ENCODE measurements at regions not wholly inside any gene's neighbourhood (a gene's known extent, or its start where the extent isn't known, plus 50 kb on each side); places are given as distances from the start of the nearest gene placed in this dataset.

- DNase-seq = no peak
These were observed 316.6 kb upstream of the ZNF32 start for GRCh38 chr10:43965033-43965917.

GRCh38 chr10:43964486-43964885 is 315.8 kb upstream of the ZNF32 start:
- no peak for DNase-seq

GRCh38 chr10:43963793-43964425 is 315.2 kb upstream of the ZNF32 start:
- DNase-seq = no peak

GRCh38 chr10:43963379-43963778 is 314.7 kb upstream of the ZNF32 start:
- no peak for DNase-seq

- DNase-seq = no peak
These were observed 313.9 kb upstream of the ZNF32 start for GRCh38 chr10:43962346-43963191.

- DNase-seq = no peak
These were observed 313.1 kb upstream of the ZNF32 start for GRCh38 chr10:43961523-43962345.

DNA sequence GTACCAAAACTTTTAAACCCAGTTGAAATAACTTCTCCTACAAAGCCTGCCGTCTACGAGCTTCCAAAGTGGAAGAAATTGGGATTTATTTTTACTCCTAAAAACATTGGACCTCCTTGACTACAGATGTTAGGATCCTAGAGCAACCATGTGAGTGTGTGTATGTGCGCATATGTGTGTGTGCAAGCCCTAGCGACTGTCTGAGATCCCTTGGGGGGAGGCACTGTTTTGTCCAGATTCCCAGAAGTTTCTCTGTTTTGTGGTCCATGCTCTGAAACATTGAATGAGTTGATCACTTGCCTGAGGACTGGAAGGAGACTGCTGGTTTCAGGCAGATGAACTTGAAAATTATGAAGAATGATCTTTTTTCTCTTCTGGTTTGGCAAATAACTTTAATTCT is 312.3 kb upstream of the ZNF32 start:
- DNase-seq = no peak

DNA sequence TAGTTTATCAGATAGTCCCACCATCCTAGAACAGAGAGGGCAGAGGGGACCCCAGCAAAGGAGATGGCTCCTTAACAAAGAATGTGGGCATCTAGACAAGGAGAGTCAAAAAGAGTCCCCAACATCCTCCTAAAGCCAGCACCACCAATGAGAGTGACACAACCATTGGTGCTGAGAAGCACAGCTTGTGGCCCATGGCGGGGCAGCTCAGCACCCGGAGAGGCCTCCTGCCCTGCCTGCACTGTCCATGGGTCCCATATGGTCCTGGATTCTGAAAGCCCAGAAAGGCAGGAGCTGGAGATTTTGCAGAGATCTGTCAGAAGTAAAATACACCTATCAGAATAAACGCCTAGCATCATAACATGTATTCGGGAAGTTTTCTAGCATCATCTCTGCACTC is 311.8 kb upstream of the ZNF32 start:
- no peak for DNase-seq

GRCh38 chr10:43960135-43960415 is 311.4 kb upstream of the ZNF32 start:
- no peak for DNase-seq

DNA sequence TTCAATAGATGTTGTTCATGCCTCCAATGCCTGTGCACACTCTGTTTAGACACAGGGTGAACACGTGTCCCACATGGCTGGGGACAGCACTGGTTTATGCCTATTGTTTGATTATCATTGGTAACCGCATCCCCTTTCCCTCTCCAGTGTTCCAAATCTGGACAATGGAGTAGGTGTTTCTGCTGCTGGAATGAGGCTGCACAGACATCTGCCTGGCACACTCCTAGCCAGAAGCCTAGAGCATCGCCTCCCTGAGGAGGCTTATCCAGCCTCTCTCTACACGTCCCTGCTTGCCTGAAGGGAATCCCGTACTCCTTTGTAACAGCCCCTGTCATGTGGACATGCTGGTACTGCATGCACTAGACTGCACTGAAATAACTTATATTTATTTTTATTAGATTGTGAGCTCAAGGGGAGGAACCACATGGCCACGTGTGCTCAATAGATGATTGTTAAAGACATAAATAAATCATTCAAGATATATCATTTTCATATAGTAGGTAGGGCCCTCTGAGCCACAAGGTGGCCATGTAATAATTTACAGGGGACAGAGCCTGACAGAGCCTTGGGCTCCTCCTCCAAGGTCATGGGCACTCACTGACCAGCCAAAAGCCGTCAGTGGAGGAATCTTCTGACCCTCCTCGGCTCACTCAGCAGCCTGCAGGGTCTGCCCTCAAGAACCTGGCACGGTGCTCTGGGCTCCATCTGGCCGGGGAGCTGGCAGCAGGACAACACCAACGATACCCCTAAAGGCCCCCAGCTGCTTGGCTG is 310.9 kb upstream of the ZNF32 start:
- DNase-seq = no peak

- no peak for DNase-seq
These were observed 310.3 kb upstream of the ZNF32 start for GRCh38 chr10:43958964-43959363.

DNA sequence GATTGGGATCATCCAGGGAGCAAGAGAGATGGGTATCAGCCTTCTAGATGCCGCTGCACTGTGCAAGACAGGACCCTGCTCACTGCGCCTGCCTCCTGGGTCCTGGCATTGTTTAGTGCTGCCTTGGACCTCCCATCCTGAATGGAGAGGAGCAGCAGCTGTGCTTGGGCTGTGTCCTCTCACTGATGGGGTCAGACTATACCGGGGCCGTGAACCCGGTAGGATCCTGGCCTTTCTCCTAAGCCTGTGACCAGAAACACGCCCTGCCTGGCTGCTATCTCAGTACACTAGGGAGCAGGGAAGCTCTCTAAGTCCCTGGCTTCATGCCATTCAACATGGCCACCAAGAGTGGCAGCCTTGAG is 309.4 kb upstream of the ZNF32 start:
- DNase-seq = no peak

GRCh38 chr10:43957267-43958070 is 308.8 kb upstream of the ZNF32 start:
- no peak for DNase-seq

- no peak for DNase-seq
These were observed 307.3 kb upstream of the ZNF32 start for GRCh38 chr10:43955978-43956377.

DNA sequence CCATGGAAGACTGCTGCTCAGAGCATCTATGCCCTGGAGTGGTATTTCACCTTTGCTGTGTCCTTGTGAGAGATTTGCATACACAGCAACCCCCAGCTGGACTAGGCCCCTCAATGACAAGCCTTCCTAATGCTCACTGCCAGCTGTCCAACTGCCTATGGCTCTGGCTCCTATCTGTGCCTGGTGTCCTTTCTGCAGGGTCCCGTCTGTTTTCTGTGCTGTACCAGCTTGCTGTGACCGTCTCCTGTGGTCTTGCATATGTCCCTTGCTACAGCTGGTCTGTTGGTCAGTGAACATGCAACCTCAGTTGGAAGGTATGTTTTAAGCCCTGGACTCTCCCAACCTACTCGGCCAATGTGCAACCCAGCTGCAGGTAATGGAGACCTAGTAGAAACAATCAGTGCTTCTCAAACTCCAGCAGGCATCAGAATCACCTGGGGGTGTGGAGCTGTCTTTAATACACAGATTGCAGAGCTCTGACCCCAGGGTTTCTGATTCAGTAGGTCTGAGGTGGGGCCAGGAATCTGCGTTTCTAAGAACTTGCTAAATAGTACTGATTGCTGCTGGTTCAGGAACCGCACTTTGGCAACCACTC is 306.4 kb upstream of the ZNF32 start:
- no peak for DNase-seq

DNA sequence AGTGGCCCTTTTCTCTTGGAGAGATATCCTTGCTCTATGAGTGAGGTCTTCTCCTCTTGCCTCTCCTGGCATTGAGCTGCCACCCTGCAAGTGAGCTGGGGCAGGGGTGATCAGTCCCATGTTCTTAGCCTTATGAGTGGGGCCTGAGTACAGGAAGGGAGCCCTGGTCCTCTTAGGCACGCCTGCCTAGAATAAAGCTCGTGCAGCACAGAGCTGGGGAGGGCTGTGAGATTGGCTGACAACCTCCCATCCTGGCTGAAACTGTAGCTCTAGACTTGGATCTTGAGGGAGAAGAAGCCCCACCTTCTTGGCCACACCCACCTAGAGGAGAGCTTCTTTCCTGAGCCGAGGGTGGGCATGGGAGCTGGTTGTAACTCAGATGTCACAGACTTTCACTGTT is 305.0 kb upstream of the ZNF32 start:
- DNase-seq = no peak

- DNase-seq = no peak
These were observed 304.1 kb upstream of the ZNF32 start for GRCh38 chr10:43952760-43953159.

- DNase-seq = no peak
These were observed 300.7 kb upstream of the ZNF32 start for GRCh38 chr10:43949351-43949750.

DNA sequence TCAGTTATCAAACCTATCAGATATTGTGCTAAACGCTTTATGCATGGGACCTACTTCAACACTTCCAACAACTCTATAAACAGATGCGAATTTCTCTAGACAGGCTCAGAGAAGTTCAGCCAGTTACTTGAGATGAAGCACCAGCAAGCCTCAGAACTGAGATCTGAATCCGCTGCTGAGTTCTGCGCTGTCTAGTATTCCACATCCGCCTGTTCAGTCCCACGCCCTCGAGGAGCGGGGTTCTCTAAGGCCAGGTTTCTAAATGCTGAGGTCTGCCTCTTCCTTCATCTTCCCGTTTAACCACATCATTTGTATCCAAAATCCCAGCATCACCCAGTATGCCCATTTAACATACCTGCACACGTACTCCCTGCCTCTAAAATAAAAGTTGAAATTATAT is 297.8 kb upstream of the ZNF32 start:
- no peak for DNase-seq

GRCh38 chr10:43945908-43946307 is 297.2 kb upstream of the ZNF32 start:
- no peak for DNase-seq
